Neural cell (in vitro differentiated cells): ENCODE measurements at regions not wholly inside any gene's neighbourhood (a gene's known extent, or its start where the extent isn't known, plus 50 kb on each side); places are given as distances from the start of the nearest gene placed in this dataset.

Experiments
- H2AFZ ChIP-seq: fragments of 200-600, 300-800 bp; sonication (generic), shearing (Covaris generic); 2 replicates; pipeline ENCODE4 v1.6.0; 2014; ENCODE audit warnings: low read depth, mild to moderate bottlenecking, antibody characterized with exemption, low read length, moderate library complexity
- H3F3A ChIP-seq: fragments of 200-600 bp; shearing (Covaris generic); 2 replicates; pipeline ENCODE4 v1.6.1; 2016; ENCODE audit warnings: mild to moderate bottlenecking, moderate library complexity, mixed read lengths, antibody characterized with exemption, low read length; ENCODE audit not compliant: insufficient read depth, poor library complexity, severe bottlenecking
- H3K27ac ChIP-seq: fragments of 200-600, 300-800 bp; sonication (generic), shearing (Covaris generic); 2 replicates; pipeline ENCODE4 v1.5.1; 2014; ENCODE audit warnings: mild to moderate bottlenecking, low read length, moderate library complexity
- H3K27me3 ChIP-seq: fragments of 300-800, 200-600 bp; sonication (generic), shearing (Covaris generic); 2 replicates; pipeline ENCODE4 v1.6.0; 2014; ENCODE audit warnings: mild to moderate bottlenecking, low read depth, low read length, moderate library complexity; ENCODE audit not compliant: insufficient read depth
- H3K36me3 ChIP-seq: fragments of 300-800, 200-600 bp; sonication (generic), shearing (Covaris generic); 2 replicates; pipeline ENCODE4 v1.5.1; 2014; ENCODE audit warnings: mild to moderate bottlenecking, antibody characterized with exemption, low read length, moderate library complexity; ENCODE audit not compliant: insufficient read depth
- H3K4me2 ChIP-seq: fragments of 300-800, 200-600 bp; sonication (generic), shearing (Covaris generic); 2 replicates; pipeline ENCODE4 v1.6.0; 2014; ENCODE audit warnings: mild to moderate bottlenecking, low read length
- H3K4me3 ChIP-seq: fragments of 300-800, 200-600 bp; sonication (generic), shearing (Covaris generic); 2 replicates; pipeline ENCODE4 v1.5.1; 2014; ENCODE audit warnings: mild to moderate bottlenecking, low read length, moderate library complexity
- H3K79me2 ChIP-seq: fragments of 200-600 bp; shearing (Covaris generic); replicated peaks from 2 replicates; pipeline ENCODE4 v1.6.0; 2014; ENCODE audit warnings: mild to moderate bottlenecking, low read length, moderate library complexity; ENCODE audit not compliant: insufficient read depth
- H3K9ac ChIP-seq: fragments of 300-800, 200-600 bp; sonication (generic), shearing (Covaris generic); 2 replicates; pipeline ENCODE4 v1.6.1; 2016; ENCODE audit warnings: mild to moderate bottlenecking, low read length, mixed read lengths
- H3K9me2 ChIP-seq: fragments of 200-600 bp; shearing (Covaris generic); 2 replicates; pipeline ENCODE4 v1.6.1; 2016; ENCODE audit warnings: mild to moderate bottlenecking, low read length, mixed read lengths; ENCODE audit not compliant: insufficient read depth
- H3K9me3 ChIP-seq: fragments of 200-600, 300-800 bp; sonication (generic), shearing (Covaris generic); 2 replicates; pipeline ENCODE4 v1.6.1; 2016; ENCODE audit warnings: mild to moderate bottlenecking, mixed run types, low read length, moderate library complexity, mixed read lengths
- H4K20me1 ChIP-seq: fragments of 200-600 bp; shearing (Covaris generic); 2 replicates; pipeline ENCODE4 v1.6.1; 2016; ENCODE audit warnings: mild to moderate bottlenecking, mixed run types; ENCODE audit not compliant: insufficient read depth
- EP300 ChIP-seq: fragments of 450-650 bp; conservative IDR thresholded peaks from 2 replicates; pipeline ENCODE4 v1.6.1; 2014; ENCODE audit warnings: antibody characterized with exemption, mild to moderate bottlenecking, moderate library complexity; ENCODE audit not compliant: poor library complexity, severe bottlenecking
- EZH2 ChIP-seq: fragments of 200-600, 300-800 bp; shearing (Covaris generic), sonication (generic); IDR thresholded peaks from 2 replicates; pipeline ENCODE4 v1.6.1; 2014; ENCODE audit warnings: antibody characterized with exemption, low read length, borderline replicate concordance, mild to moderate bottlenecking; ENCODE audit not compliant: insufficient read depth, poor library complexity, severe bottlenecking
- MXI1 ChIP-seq: fragments of 450-650 bp; conservative IDR thresholded peaks from 2 replicates; pipeline ENCODE4 v1.6.1; 2014; ENCODE audit warnings: antibody characterized with exemption, mild to moderate bottlenecking; ENCODE audit not compliant: poor library complexity, severe bottlenecking
- POLR2AphosphoS5 ChIP-seq: IDR thresholded peaks from 2 replicates; pipeline ENCODE4 v1.6.1; 2012
- RAD21 ChIP-seq: fragments of 450-650 bp; conservative IDR thresholded peaks from 2 replicates; pipeline ENCODE4 v1.6.1; 2014; ENCODE audit warnings: antibody characterized with exemption, mild to moderate bottlenecking, moderate library complexity
- REST ChIP-seq: IDR thresholded peaks from 2 replicates; pipeline ENCODE4 v1.6.1; 2012; ENCODE audit warnings: borderline replicate concordance
- SMC3 ChIP-seq: fragments of 450-650 bp; conservative IDR thresholded peaks from 2 replicates; pipeline ENCODE4 v1.6.1; 2014; ENCODE audit warnings: antibody characterized with exemption, mild to moderate bottlenecking, moderate library complexity; ENCODE audit not compliant: poor library complexity
- TAF1 ChIP-seq: IDR thresholded peaks from 2 replicates; pipeline ENCODE4 v1.6.1; 2012; ENCODE audit warnings: low read depth
- TF ChIP-seq, protein P1 (sequence below): fragments of 450-650 bp; IDR thresholded peaks from 2 replicates; pipeline ENCODE4 v1.5.1; 2014; ENCODE audit warnings: antibody characterized with exemption, mild to moderate bottlenecking, moderate library complexity; ENCODE audit not compliant: poor library complexity, severe bottlenecking

GRCh38 chr12:34339922-34340321 lies 317.6 kb downstream of the ALG10 start:
- no peak overlapping the region for H2AFZ ChIP-seq
- no peak overlapping the region for H3K27ac ChIP-seq
- peaks cover 20% of the 10 kb centered on the region for H3K9me3 ChIP-seq
- no peak overlapping the region for H3K4me3 ChIP-seq
- H3K9ac ChIP-seq: no peak overlapping the region
- no peaks in the 10 kb centered on the region for H3K9me2 ChIP-seq
- no peaks in the 10 kb centered on the region for H3K36me3 ChIP-seq
- H3K27me3 ChIP-seq: no peaks in the 10 kb centered on the region
- H4K20me1 ChIP-seq: no peaks in the 10 kb centered on the region
- no peaks in the 10 kb centered on the region for H3F3A ChIP-seq
- no peak overlapping the region for H3K4me2 ChIP-seq
- no peak for TF ChIP-seq SMC3
- no peaks in the 10 kb centered on the region for H3K79me2 ChIP-seq

DNA sequence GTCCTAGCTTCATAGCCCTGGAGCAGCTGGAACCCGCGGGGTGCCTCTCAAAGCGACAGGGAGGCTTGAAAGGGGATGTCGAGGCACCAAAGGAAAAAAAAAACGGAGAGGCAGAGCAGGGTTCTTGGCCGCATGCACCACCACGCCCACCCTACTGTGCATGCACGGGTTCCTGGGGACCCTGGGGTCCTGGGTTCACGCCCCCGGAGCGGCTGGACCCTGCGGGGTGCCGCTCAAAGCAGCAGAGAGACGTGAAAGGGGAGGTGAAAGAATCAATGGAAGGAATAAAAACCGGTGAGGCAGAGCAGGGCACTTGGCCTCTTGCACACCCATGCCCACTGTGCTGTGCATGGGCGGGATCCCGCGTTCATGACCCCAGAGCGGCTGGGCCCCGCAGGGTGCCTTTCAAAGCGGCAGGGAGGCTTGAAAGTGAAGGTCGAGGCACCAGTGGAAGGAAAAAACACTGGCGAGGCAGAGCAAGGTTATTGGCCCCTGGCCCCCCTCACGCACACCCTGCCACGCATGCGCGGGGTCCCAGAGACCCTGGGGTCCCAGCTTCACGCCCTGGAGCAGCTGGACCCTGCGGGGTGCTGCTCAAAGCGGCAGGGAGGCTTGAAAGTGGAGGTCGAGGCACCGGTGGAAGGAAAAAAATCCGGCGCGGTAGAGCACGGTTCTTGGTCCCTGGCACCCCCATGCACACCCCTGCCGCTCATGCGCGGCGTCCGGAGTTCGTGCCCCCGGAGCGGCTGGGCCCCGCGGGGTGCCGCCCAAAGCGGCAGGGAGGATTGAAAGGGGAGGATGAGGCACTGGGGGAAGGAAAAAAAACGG lies 318.5 kb downstream of the ALG10 start:
- H3K9ac ChIP-seq: no peak overlapping the region
- no peak overlapping the region for H3K4me3 ChIP-seq
- H3K27me3 ChIP-seq: no peaks in the 10 kb centered on the region
- TF ChIP-seq POLR2AphosphoS5 (no peak), SMC3 (no peak), EZH2 (no peak)
- no peaks in the 10 kb centered on the region for H4K20me1 ChIP-seq
- no peaks in the 10 kb centered on the region for H3F3A ChIP-seq
- H3K27ac ChIP-seq: no peak overlapping the region
- H3K79me2 ChIP-seq: no peaks in the 10 kb centered on the region
- H3K9me2 ChIP-seq: no peaks in the 10 kb centered on the region
- H3K9me3 ChIP-seq: peaks cover 17% of the 10 kb centered on the region
- H3K4me2 ChIP-seq: no peak overlapping the region
- no peaks in the 10 kb centered on the region for H3K36me3 ChIP-seq
- no peak overlapping the region for H2AFZ ChIP-seq

DNA sequence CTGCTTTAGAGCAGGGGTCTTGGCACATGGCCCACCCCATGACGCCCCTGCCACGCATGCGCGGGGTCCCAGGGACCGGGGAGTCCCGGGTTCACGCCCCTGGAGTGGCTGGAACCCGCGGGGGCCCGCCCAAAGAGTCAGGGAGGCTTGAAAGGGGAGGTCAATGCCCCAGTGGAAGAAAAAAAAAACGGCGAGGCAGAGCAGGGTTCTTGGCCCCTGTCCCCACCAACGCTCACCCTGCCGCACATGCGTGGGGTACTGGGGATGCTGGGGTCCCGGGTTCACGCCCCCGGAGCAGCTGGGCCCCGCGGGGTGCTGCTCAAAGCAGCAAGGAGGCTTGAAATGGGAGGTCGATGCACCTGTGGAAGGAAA lies 319.1 kb downstream of the ALG10 start:
- no peak overlapping the region for H3K4me3 ChIP-seq
- no peak for TF ChIP-seq RAD21
- TF ChIP-seq EZH2: no peak
- TF ChIP-seq MXI1: no peak
- TF ChIP-seq EP300: no peak
- TF ChIP-seq POLR2AphosphoS5: no peak
- no peak for TF ChIP-seq REST
- no peak for TF ChIP-seq TAF1
- no peak for TF ChIP-seq SMC3
- TF ChIP-seq, protein P1, sequence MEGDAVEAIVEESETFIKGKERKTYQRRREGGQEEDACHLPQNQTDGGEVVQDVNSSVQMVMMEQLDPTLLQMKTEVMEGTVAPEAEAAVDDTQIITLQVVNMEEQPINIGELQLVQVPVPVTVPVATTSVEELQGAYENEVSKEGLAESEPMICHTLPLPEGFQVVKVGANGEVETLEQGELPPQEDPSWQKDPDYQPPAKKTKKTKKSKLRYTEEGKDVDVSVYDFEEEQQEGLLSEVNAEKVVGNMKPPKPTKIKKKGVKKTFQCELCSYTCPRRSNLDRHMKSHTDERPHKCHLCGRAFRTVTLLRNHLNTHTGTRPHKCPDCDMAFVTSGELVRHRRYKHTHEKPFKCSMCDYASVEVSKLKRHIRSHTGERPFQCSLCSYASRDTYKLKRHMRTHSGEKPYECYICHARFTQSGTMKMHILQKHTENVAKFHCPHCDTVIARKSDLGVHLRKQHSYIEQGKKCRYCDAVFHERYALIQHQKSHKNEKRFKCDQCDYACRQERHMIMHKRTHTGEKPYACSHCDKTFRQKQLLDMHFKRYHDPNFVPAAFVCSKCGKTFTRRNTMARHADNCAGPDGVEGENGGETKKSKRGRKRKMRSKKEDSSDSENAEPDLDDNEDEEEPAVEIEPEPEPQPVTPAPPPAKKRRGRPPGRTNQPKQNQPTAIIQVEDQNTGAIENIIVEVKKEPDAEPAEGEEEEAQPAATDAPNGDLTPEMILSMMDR: no peak
- no peak overlapping the region for H3K4me2 ChIP-seq
- no peak overlapping the region for H3K27ac ChIP-seq
- H3K27me3 ChIP-seq: no peaks in the 10 kb centered on the region
- H3K79me2 ChIP-seq: no peaks in the 10 kb centered on the region
- no peaks in the 10 kb centered on the region for H3K9me2 ChIP-seq
- H4K20me1 ChIP-seq: no peaks in the 10 kb centered on the region
- H2AFZ ChIP-seq: no peak overlapping the region
- H3K9me3 ChIP-seq: peaks cover 19% of the 10 kb centered on the region
- H3K36me3 ChIP-seq: no peaks in the 10 kb centered on the region
- no peak overlapping the region for H3K9ac ChIP-seq
- H3F3A ChIP-seq: no peaks in the 10 kb centered on the region
